ENCODE measurements at regions not wholly inside any gene's neighbourhood (a gene's known extent, or its start where the extent isn't known, plus 50 kb on each side); places are given as distances from the start of the nearest gene placed in this dataset.

GRCh38 chr4:32423267-32423666, 1703.1 kb downstream of the PCDH7 start:
- Mint-ChIP-seq H3K27me3 (no peaks in the 10 kb centered on the region), H3K4me3 (no peak overlapping the region), H3K9me3 (no peaks in the 10 kb centered on the region), H3K4me1 (ENCODE audit: unreplicated experiment) (no peaks in the 10 kb centered on the region), H3K27ac (no peak overlapping the region), H3K36me3 (no peaks in the 10 kb centered on the region)
- no peak for DNase-seq (ENCODE audit: extremely low spot score, unreplicated experiment)
- TF ChIP-seq CTCF (conservative IDR thresholded peaks at IDR 0.05): no peak

GRCh38 chr4:32425243-32425642, 1705.1 kb downstream of the PCDH7 start:
- no peak overlapping the region for H3K27ac Mint-ChIP-seq
- no peaks in the 10 kb centered on the region for H3K4me1 Mint-ChIP-seq (ENCODE audit: unreplicated experiment)
- no peak overlapping the region for H3K4me3 Mint-ChIP-seq
- no peaks in the 10 kb centered on the region for H3K27me3 Mint-ChIP-seq
- no peaks in the 10 kb centered on the region for H3K36me3 Mint-ChIP-seq
- H3K9me3 Mint-ChIP-seq: no peaks in the 10 kb centered on the region
- no peak for TF ChIP-seq CTCF (conservative IDR thresholded peaks at IDR 0.05)
- no peak for DNase-seq (ENCODE audit: extremely low spot score, unreplicated experiment)

- no peak for TF ChIP-seq CTCF (conservative IDR thresholded peaks at IDR 0.05)
- H3K4me1 Mint-ChIP-seq (ENCODE audit: unreplicated experiment): no peaks in the 10 kb centered on the region
- H3K27ac Mint-ChIP-seq: no peak overlapping the region
- H3K4me3 Mint-ChIP-seq: no peak overlapping the region
- H3K9me3 Mint-ChIP-seq: no peaks in the 10 kb centered on the region
- H3K27me3 Mint-ChIP-seq: no peaks in the 10 kb centered on the region
- no peaks in the 10 kb centered on the region for H3K36me3 Mint-ChIP-seq
- DNase-seq (ENCODE audit: extremely low spot score, unreplicated experiment): no peak
Observed at GRCh38 chr4:32427566-32427965, 1707.4 kb downstream of the PCDH7 start.

- H3K36me3 Mint-ChIP-seq: no peaks in the 10 kb centered on the region
- no peak overlapping the region for H3K27ac Mint-ChIP-seq
- no peaks in the 10 kb centered on the region for H3K4me1 Mint-ChIP-seq (ENCODE audit: unreplicated experiment)
- no peaks in the 10 kb centered on the region for H3K27me3 Mint-ChIP-seq
- no peak for TF ChIP-seq CTCF (conservative IDR thresholded peaks at IDR 0.05)
- no peak overlapping the region for H3K4me3 Mint-ChIP-seq
- no peak for DNase-seq (ENCODE audit: extremely low spot score, unreplicated experiment)
- peaks cover 7% of the 10 kb centered on the region for H3K9me3 Mint-ChIP-seq
Observed at GRCh38 chr4:32429151-32429550, 1709.0 kb downstream of the PCDH7 start.

- Mint-ChIP-seq H3K9me3 (peaks cover 7% of the 10 kb centered on the region), H3K4me1 (ENCODE audit: unreplicated experiment) (no peaks in the 10 kb centered on the region), H3K36me3 (no peaks in the 10 kb centered on the region), H3K4me3 (no peak overlapping the region), H3K27me3 (no peaks in the 10 kb centered on the region), H3K27ac (no peak overlapping the region)
- TF ChIP-seq CTCF (conservative IDR thresholded peaks at IDR 0.05): no peak
- no peak for DNase-seq (ENCODE audit: extremely low spot score, unreplicated experiment)
Observed at GRCh38 chr4:32435308-32435707, 1715.1 kb downstream of the PCDH7 start.

GRCh38 chr4:32436816-32437215, 1716.6 kb downstream of the PCDH7 start:
- Mint-ChIP-seq H3K4me3 (no peak overlapping the region), H3K27me3 (no peaks in the 10 kb centered on the region), H3K9me3 (peaks cover 7% of the 10 kb centered on the region), H3K36me3 (no peaks in the 10 kb centered on the region), H3K4me1 (ENCODE audit: unreplicated experiment) (no peaks in the 10 kb centered on the region), H3K27ac (no peak overlapping the region)
- DNase-seq (ENCODE audit: extremely low spot score, unreplicated experiment): no peak
- TF ChIP-seq CTCF (conservative IDR thresholded peaks at IDR 0.05): no peak

All from type B pancreatic cell (in vitro differentiated cells).